ENCODE measurements at regions not wholly inside any gene's neighbourhood (a gene's known extent, or its start where the extent isn't known, plus 50 kb on each side); places are given as distances from the start of the nearest gene placed in this dataset.

GRCh38 chr2:238594796-238595749, 168.3 kb downstream of the ASB1 start:
- H3K27me3 Mint-ChIP-seq = peaks cover 0 to 25% (median 6%) of the 10 kb centered on the region in 5 donors
- H3K36me3 Mint-ChIP-seq = no peaks in the 10 kb centered on the region
- no peak for ATAC-seq

GRCh38 chr2:238595750-238596570, 169.2 kb downstream of the ASB1 start:
- H3K4me3 ChIP-seq (ENCODE audit: low read length) = no peak overlapping the region
- Mint-ChIP-seq H3K9me3 (no peaks in the 10 kb centered on the region), H3K36me3 (no peaks in the 10 kb centered on the region), H3K27ac (no peak overlapping the region), H3K4me3 (no peak overlapping the region), H3K4me1 (peaks cover 0 to 15% (median 8%) of the 10 kb centered on the region in 7 donors), H3K27me3 (peaks cover 0 to 25% (median 6%) of the 10 kb centered on the region in 5 donors)
- H3K9me3 ChIP-seq (ENCODE audit: control insufficient read depth in 2 of 3, low read length in 3 of 3) = no peaks in the 10 kb centered on the region
- ChIA-PET CTCF (no interaction called here), POLR2A (no interaction called here)
- no peaks in the 10 kb centered on the region for H3K36me3 ChIP-seq (ENCODE audit: control insufficient read depth in 2 of 3, insufficient read depth in 3 of 3, low read length in 3 of 3)
- H3K4me1 ChIP-seq (ENCODE audit: control insufficient read depth in 2 of 2, insufficient read depth in 2 of 2, low read length in 2 of 2) = no peaks in the 10 kb centered on the region
- no peaks in the 10 kb centered on the region for H3K27me3 ChIP-seq (ENCODE audit: control insufficient read depth in 2 of 2, insufficient read depth in 2 of 2, low read length in 2 of 2)
- no peak overlapping the region for H3K27ac ChIP-seq (ENCODE audit: low read depth, low read length)
- intact Hi-C loops (cut with micrococcal nuclease) = no loop called here
- ATAC-seq (no peak), DNase-seq (no peak)

More at GRCh38 chr2:238594796-238595749, 168.3 kb downstream of the ASB1 start:
- ChIA-PET CTCF (no interaction called here), POLR2A (no interaction called here)
- Mint-ChIP-seq H3K9me3 (no peaks in the 10 kb centered on the region), H3K4me1 (peaks cover 0 to 15% (median 8%) of the 10 kb centered on the region in 7 donors), H3K27ac (no peak overlapping the region), H3K4me3 (no peak overlapping the region)
- no peak overlapping the region for H3K27ac ChIP-seq (ENCODE audit: low read depth, low read length)
- H3K9me3 ChIP-seq (ENCODE audit: control insufficient read depth in 2 of 3, low read length in 3 of 3) = no peaks in the 10 kb centered on the region
- no peaks in the 10 kb centered on the region for H3K27me3 ChIP-seq (ENCODE audit: control insufficient read depth in 2 of 2, insufficient read depth in 2 of 2, low read length in 2 of 2)
- no peaks in the 10 kb centered on the region for H3K4me1 ChIP-seq (ENCODE audit: control insufficient read depth in 2 of 2, insufficient read depth in 2 of 2, low read length in 2 of 2)
- intact Hi-C loops (cut with micrococcal nuclease) = no loop called here
- H3K4me3 ChIP-seq (ENCODE audit: low read length) = no peak overlapping the region
- DNase-seq = no peak
- H3K36me3 ChIP-seq (ENCODE audit: control insufficient read depth in 2 of 3, insufficient read depth in 3 of 3, low read length in 3 of 3) = no peaks in the 10 kb centered on the region

DNA sequence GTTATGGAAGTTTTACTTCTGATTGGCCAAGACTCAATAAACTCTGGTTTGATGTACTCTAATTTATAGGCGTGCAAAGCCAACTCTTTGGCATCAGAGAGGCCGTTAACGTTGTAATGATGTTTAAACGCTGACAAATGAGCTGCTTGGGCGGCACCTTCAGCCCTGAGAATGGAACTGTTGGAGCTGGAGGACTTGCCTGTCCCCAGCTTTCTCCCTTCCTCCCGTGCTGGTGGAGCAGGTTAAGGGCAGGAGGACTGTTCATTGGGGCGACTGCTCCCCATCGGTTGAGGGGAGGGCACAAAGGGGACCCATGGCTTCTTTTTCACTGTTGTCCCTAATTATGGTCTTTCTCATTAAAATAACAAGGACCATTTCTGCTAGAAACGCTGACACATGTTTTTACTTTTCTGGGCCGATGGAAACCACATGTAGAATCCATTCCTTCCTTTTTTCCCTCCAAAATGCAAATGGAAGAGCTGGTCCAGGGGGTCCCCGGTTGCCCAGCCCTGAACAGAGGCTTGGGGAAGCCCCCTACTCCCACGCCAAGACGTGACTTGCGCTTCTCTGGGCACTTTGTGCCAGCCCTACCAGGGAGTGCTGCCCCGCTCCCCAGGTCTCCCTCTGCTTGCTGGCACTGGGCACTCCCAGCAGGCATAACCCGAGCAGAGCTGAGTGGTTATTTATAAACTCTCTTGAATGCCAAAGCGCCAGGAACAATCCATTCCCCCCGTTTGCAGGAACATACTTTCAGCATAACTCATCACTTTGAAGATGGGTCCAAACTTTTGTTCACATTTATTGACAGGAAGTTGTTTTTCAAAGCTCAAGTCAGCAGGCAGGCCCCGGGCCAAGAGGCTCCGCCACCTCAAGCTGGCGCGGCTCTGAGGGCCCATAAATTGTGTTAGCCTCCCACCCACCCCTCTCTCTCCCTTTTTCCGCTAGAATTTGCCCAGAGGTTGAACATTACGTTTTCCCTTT, 170.1 kb downstream of the ASB1 start:
- no peaks in the 10 kb centered on the region for H3K27me3 ChIP-seq (ENCODE audit: control insufficient read depth in 2 of 2, insufficient read depth in 2 of 2, low read length in 2 of 2)
- peaks cover 0 to 28% (median 9%) of the 10 kb centered on the region in 5 donors for H3K27me3 Mint-ChIP-seq
- no peak for DNase-seq
- no peak overlapping the region for H3K27ac ChIP-seq (ENCODE audit: low read depth, low read length)
- H3K4me3 ChIP-seq (ENCODE audit: low read length) = no peak overlapping the region
- no peaks in the 10 kb centered on the region for H3K4me1 ChIP-seq (ENCODE audit: control insufficient read depth in 2 of 2, insufficient read depth in 2 of 2, low read length in 2 of 2)
- H3K36me3 Mint-ChIP-seq = no peaks in the 10 kb centered on the region
- intact Hi-C loops (cut with micrococcal nuclease) = no loop called here
- H3K9me3 Mint-ChIP-seq = no peaks in the 10 kb centered on the region
- no peaks in the 10 kb centered on the region for H3K9me3 ChIP-seq (ENCODE audit: control insufficient read depth in 2 of 3, low read length in 3 of 3)
- POLR2A ChIA-PET = no interaction called here
- no peak overlapping the region for H3K27ac Mint-ChIP-seq
- ATAC-seq = no peak
- H3K36me3 ChIP-seq (ENCODE audit: control insufficient read depth in 2 of 3, insufficient read depth in 3 of 3, low read length in 3 of 3) = no peaks in the 10 kb centered on the region
- CTCF ChIA-PET = no interaction called here
- H3K4me1 Mint-ChIP-seq = peaks cover 0 to 15% (median 8%) of the 10 kb centered on the region in 7 donors
- H3K4me3 Mint-ChIP-seq = no peak overlapping the region

- no peaks in the 10 kb centered on the region for H3K36me3 Mint-ChIP-seq
- ATAC-seq (no peak), DNase-seq (no peak)
- peaks cover 0 to 15% (median 8%) of the 10 kb centered on the region in 7 donors for H3K4me1 Mint-ChIP-seq
- H3K4me1 ChIP-seq (ENCODE audit: control insufficient read depth in 2 of 2, insufficient read depth in 2 of 2, low read length in 2 of 2) = no peaks in the 10 kb centered on the region
- H3K27ac Mint-ChIP-seq = peak overlapping the region in 1 of 9 donors; percentile 41
- ChIA-PET CTCF (no interaction called here), POLR2A (no interaction called here)
- no peak overlapping the region for H3K27ac ChIP-seq (ENCODE audit: low read depth, low read length)
- no peaks in the 10 kb centered on the region for H3K9me3 ChIP-seq (ENCODE audit: control insufficient read depth in 2 of 3, low read length in 3 of 3)
- no peaks in the 10 kb centered on the region for H3K27me3 ChIP-seq (ENCODE audit: control insufficient read depth in 2 of 2, insufficient read depth in 2 of 2, low read length in 2 of 2)
- H3K27me3 Mint-ChIP-seq = peaks cover 2 to 38% (median 14%) of the 10 kb centered on the region in 5 donors
- H3K36me3 ChIP-seq (ENCODE audit: control insufficient read depth in 2 of 3, insufficient read depth in 3 of 3, low read length in 3 of 3) = no peaks in the 10 kb centered on the region
- no peak overlapping the region for H3K4me3 ChIP-seq (ENCODE audit: low read length)
- intact Hi-C loops (cut with micrococcal nuclease) = no loop called here
- H3K9me3 Mint-ChIP-seq = peaks cover 0 to 5% (median 1%) of the 10 kb centered on the region in 11 donors
- peak overlapping the region in 1 of 10 donors; percentile 41 for H3K4me3 Mint-ChIP-seq
Measured at GRCh38 chr2:238597638-238598528, 171.2 kb downstream of the ASB1 start.

DNA sequence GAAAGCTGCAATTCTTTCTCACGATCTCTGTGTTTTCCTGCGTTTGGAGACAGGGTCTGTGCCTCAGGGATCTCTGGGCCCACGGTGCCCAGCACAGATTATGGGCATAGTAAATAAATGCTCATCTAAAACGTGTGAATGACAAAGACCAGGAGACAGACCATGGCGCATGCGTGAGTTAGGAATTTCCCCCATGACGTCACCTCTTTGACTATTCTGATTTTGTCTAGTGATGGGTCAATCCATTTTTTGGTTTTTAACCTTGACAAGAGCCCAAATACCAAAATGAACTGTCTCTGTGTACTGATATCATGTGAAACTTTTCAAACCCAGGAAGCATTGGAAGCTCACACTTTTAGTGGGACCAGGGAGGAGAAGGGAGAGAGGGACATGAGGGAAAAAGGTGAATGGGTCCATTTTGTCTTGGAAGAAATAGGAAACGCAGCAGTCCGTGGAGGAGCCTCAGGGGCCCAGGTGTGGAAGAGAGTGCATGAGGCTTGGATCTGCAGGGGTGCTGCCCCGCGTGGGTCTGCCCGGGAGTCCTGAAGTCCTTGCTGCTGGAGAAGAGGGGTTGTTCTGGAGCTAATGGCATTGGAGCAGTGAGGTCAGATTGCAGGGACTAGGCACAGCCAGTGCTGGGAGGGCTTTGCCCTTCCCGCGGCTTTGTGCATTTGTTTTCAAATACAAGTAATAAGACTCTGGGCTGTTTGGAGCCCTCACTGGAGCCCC, 172.2 kb downstream of the ASB1 start:
- no peak for ATAC-seq
- DNase-seq = no peak
- ChIA-PET POLR2A (no interaction called here), CTCF (no interaction called here)
- H3K9me3 ChIP-seq (ENCODE audit: control insufficient read depth in 2 of 3, low read length in 3 of 3) = peaks cover 0 to 8% (median 0%) of the 10 kb centered on the region in 3 experiments
- H3K27ac Mint-ChIP-seq = no peak overlapping the region
- H3K9me3 Mint-ChIP-seq = peaks cover 0 to 15% (median 9%) of the 10 kb centered on the region in 11 donors
- no peak overlapping the region for H3K27ac ChIP-seq (ENCODE audit: low read depth, low read length)
- H3K27me3 ChIP-seq (ENCODE audit: control insufficient read depth in 2 of 2, insufficient read depth in 2 of 2, low read length in 2 of 2) = no peaks in the 10 kb centered on the region
- intact Hi-C loops (cut with micrococcal nuclease) = no loop called here
- H3K4me3 ChIP-seq (ENCODE audit: low read length) = no peak overlapping the region
- peaks cover 0 to 7% (median 0%) of the 10 kb centered on the region in 5 donors for H3K36me3 Mint-ChIP-seq
- no peaks in the 10 kb centered on the region for H3K36me3 ChIP-seq (ENCODE audit: control insufficient read depth in 2 of 3, insufficient read depth in 3 of 3, low read length in 3 of 3)
- peaks cover 3 to 37% (median 22%) of the 10 kb centered on the region in 5 donors for H3K27me3 Mint-ChIP-seq
- H3K4me1 Mint-ChIP-seq = peaks cover 0 to 15% (median 8%) of the 10 kb centered on the region in 7 donors
- no peaks in the 10 kb centered on the region for H3K4me1 ChIP-seq (ENCODE audit: control insufficient read depth in 2 of 2, insufficient read depth in 2 of 2, low read length in 2 of 2)
- no peak overlapping the region for H3K4me3 Mint-ChIP-seq
